ENCODE measurements at regions not wholly inside any gene's neighbourhood (a gene's known extent, or its start where the extent isn't known, plus 50 kb on each side); places are given as distances from the start of the nearest gene placed in this dataset.
"Not testable (repeated sequence)": the region's sequence is repeated elsewhere in the genome, so short reads cannot be mapped to it uniquely, and the experiment has no call there.

DNA sequence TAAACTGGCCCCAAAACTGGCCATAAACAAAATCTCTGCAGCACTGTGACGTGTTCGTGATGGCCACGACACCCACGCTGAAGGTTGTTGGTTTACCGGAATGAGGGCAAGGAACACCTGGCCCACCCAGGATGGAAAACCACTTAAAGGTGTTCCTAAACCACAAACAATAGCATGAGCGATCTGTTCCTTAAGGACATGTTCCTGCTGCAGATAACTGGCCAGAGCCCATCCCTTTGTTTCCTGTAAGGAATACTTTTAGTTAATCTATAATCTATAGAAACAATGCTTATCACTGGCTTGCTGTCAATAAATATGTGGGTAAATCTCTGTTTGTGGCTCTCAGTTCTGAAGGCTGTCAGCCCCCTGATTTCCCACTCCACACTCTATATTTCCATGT is 305.2 kb upstream of the RPS23 start:
- TF ChIP-seq, protein P1, sequence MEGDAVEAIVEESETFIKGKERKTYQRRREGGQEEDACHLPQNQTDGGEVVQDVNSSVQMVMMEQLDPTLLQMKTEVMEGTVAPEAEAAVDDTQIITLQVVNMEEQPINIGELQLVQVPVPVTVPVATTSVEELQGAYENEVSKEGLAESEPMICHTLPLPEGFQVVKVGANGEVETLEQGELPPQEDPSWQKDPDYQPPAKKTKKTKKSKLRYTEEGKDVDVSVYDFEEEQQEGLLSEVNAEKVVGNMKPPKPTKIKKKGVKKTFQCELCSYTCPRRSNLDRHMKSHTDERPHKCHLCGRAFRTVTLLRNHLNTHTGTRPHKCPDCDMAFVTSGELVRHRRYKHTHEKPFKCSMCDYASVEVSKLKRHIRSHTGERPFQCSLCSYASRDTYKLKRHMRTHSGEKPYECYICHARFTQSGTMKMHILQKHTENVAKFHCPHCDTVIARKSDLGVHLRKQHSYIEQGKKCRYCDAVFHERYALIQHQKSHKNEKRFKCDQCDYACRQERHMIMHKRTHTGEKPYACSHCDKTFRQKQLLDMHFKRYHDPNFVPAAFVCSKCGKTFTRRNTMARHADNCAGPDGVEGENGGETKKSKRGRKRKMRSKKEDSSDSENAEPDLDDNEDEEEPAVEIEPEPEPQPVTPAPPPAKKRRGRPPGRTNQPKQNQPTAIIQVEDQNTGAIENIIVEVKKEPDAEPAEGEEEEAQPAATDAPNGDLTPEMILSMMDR (IDR thresholded peaks at IDR 0.05) = not testable (repeated sequence)
- not testable (repeated sequence) for TF ChIP-seq POLR2A (IDR thresholded peaks at IDR 0.05)

Measured in body of pancreas (tissue), 4 donors.